ENCODE measurements at regions not wholly inside any gene's neighbourhood (a gene's known extent, or its start where the extent isn't known, plus 50 kb on each side); places are given as distances from the start of the nearest gene placed in this dataset.
A peak's percentile ranks its signal among the peaks of the same experiment; 100 is the strongest.

GRCh38 chr3:188002626-188003138 lies 151.3 kb upstream of the LPP start:
- H3K27me3 ChIP-seq, result no peaks in the 10 kb centered on the region
- peaks cover 0 to 12% of the 10 kb centered on the region in 2 donors for H3K4me1 ChIP-seq
- H3K36me3 ChIP-seq, result no peaks in the 10 kb centered on the region
- WGBS, 2 donors, result 92 to 100% methylated on average over 1 of the region's 1 CpG
- no peak overlapping the region for H3K4me3 ChIP-seq (replicated peaks in 1 of 3)
- no peaks in the 10 kb centered on the region for H3K9me3 ChIP-seq
- DNase-seq, result no peak
- intact Hi-C loops (cut with DNase I), result no loop called here
- H3K27ac ChIP-seq, result no peak overlapping the region
- TF ChIP-seq POLR2A (IDR thresholded peaks at IDR 0.05), result no peak
- TF ChIP-seq CTCF (IDR thresholded peaks at IDR 0.05), result no peak

- Histone ChIP-seq H3K4me1 (peaks cover 0 to 12% of the 10 kb centered on the region in 2 donors), H3K36me3 (no peaks in the 10 kb centered on the region), H3K9me3 (no peaks in the 10 kb centered on the region), H3K27ac (no peak overlapping the region), H3K4me3 (replicated peaks in 1 of 3) (no peak overlapping the region), H3K27me3 (no peaks in the 10 kb centered on the region)
- TF ChIP-seq CTCF (IDR thresholded peaks at IDR 0.05) (no peak), POLR2A (IDR thresholded peaks at IDR 0.05) (no peak)
- no peak for DNase-seq
- 78 to 87% methylated on average over 9 of the region's 9 CpGs for WGBS, 2 donors
- intact Hi-C loops (cut with DNase I), result no loop called here
These were observed 150.5 kb upstream of the LPP start for GRCh38 chr3:188003188-188004171.

- H3K9me3 ChIP-seq, result no peaks in the 10 kb centered on the region
- H3K27me3 ChIP-seq, result no peaks in the 10 kb centered on the region
- 67 to 73% methylated on average over 17 of the region's 17 CpGs for WGBS, 2 donors
- intact Hi-C loops (cut with DNase I), result no loop called here
- DNase-seq, result peak; percentile 96
- H3K27ac ChIP-seq, result peak overlapping the region; percentile 49 to 66 (median 55)
- no peaks in the 10 kb centered on the region for H3K36me3 ChIP-seq
- TF ChIP-seq POLR2A (IDR thresholded peaks at IDR 0.05), result peak in 1 of 2 donors; percentile 18
- no peak for TF ChIP-seq CTCF (IDR thresholded peaks at IDR 0.05)
- no peak overlapping the region for H3K4me3 ChIP-seq (replicated peaks in 1 of 3)
- H3K4me1 ChIP-seq, result peaks cover 0 to 12% of the 10 kb centered on the region in 2 donors
These were observed 147.1 kb upstream of the LPP start for GRCh38 chr3:188006726-188007393.

GRCh38 chr3:188007897-188008296 lies 146.1 kb upstream of the LPP start:
- WGBS, 2 donors, result 91 to 92% methylated on average over 6 of the region's 6 CpGs
- no peak for TF ChIP-seq POLR2A (IDR thresholded peaks at IDR 0.05)
- no peak for TF ChIP-seq CTCF (IDR thresholded peaks at IDR 0.05)
- no peaks in the 10 kb centered on the region for H3K27me3 ChIP-seq
- no peak overlapping the region for H3K27ac ChIP-seq
- H3K4me3 ChIP-seq (replicated peaks in 1 of 3), result no peak overlapping the region
- DNase-seq, result no peak
- no peaks in the 10 kb centered on the region for H3K9me3 ChIP-seq
- intact Hi-C loops (cut with DNase I), result no loop called here
- H3K4me1 ChIP-seq, result peaks cover 0 to 12% of the 10 kb centered on the region in 2 donors
- H3K36me3 ChIP-seq, result no peaks in the 10 kb centered on the region

Measured in thyroid gland (tissue), 4 donors.